ENCODE measurements at regions not wholly inside any gene's neighbourhood (a gene's known extent, or its start where the extent isn't known, plus 50 kb on each side); places are given as distances from the start of the nearest gene placed in this dataset.
"Not testable (repeated sequence)": the region's sequence is repeated elsewhere in the genome, so short reads cannot be mapped to it uniquely, and the experiment has no call there.

- H2BK5ac ChIP-seq (ENCODE audit: low read length); H4K91ac ChIP-seq (ENCODE audit: low read depth, low read length, poor library complexity); H2AK5ac ChIP-seq (ENCODE audit: low read depth, low read length); H3K4ac ChIP-seq (ENCODE audit: low read length); H3K9ac ChIP-seq (ENCODE audit: low read depth, low read length, poor library complexity); H2BK15ac ChIP-seq (ENCODE audit: low read length); H3K14ac ChIP-seq (ENCODE audit: low read length); H4K8ac ChIP-seq (ENCODE audit: low read depth, low read length); H2BK12ac ChIP-seq (ENCODE audit: low read length); H3K4me2 ChIP-seq (ENCODE audit: insufficient read depth, low read length, poor library complexity, severe bottlenecking); H3K9me3 ChIP-seq (replicated peaks in 1 of 2; ENCODE audit: control insufficient read depth in 2 of 2, insufficient read depth in 1 of 2, low read depth in 1 of 2, low read length in 2 of 2); H3K36me3 ChIP-seq (replicated peaks in 1 of 2; ENCODE audit: control insufficient read depth in 2 of 2, insufficient read depth in 2 of 2, low read length in 2 of 2); H3K4me3 ChIP-seq (ENCODE audit: low read length in 2 of 2); H2AFZ ChIP-seq (ENCODE audit: low read length); H3K27me3 ChIP-seq (ENCODE audit: control insufficient read depth in 3 of 3, insufficient read depth in 3 of 3, low read depth in 1 of 3, low read length in 3 of 3); DNase-seq (ENCODE audit: low spot score); H3K79me1 ChIP-seq (ENCODE audit: low read depth, low read length); H3K23ac ChIP-seq (ENCODE audit: low read depth, low read length, poor library complexity); H3K4me1 ChIP-seq (ENCODE audit: control insufficient read depth in 2 of 2, insufficient read depth in 1 of 2, low read depth in 1 of 2, low read length in 2 of 2); H3K27ac ChIP-seq (replicated peaks; ENCODE audit: low read length); H3K18ac ChIP-seq (ENCODE audit: low read length); H2BK120ac ChIP-seq (ENCODE audit: low read depth, low read length): not testable (repeated sequence)
- WGBS, 2 donors (ENCODE audit: extremely low coverage in 2 of 2, insufficient read length in 2 of 2, insufficient replicate concordance in 1 of 2) = no CpG with 5 or more reads among the region's 2 CpGs
These were observed 202.7 kb downstream of the ALDH8A1 start for GRCh38 chr6:134747197-134747596.

DNA sequence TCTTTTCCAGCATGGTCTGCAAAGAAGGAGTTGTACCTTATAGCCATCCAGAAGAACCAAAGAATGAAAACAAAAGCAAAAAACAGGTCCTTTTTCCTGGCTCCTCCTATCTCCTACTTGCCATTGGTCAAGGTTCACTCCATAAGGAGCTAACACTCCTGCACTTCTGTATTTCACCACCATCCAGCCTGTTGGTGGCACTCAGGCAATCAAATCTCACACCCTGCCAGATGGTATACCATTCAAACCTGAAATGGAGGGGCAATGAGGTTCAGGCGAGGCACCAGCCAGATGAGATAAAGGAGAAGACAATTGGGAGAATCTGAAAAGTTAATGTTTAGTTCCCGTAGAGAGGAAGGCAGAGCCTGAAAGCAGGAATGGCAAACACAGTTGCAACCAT is 203.8 kb downstream of the ALDH8A1 start:
- H3K14ac ChIP-seq (ENCODE audit: low read length) = no peak overlapping the region
- no peak overlapping the region for H2BK12ac ChIP-seq (ENCODE audit: low read length)
- no peaks in the 10 kb centered on the region for H3K79me1 ChIP-seq (ENCODE audit: low read depth, low read length)
- H3K9me3 ChIP-seq (replicated peaks in 1 of 2; ENCODE audit: control insufficient read depth in 2 of 2, insufficient read depth in 1 of 2, low read depth in 1 of 2, low read length in 2 of 2) = no peaks in the 10 kb centered on the region
- no peak overlapping the region for H4K91ac ChIP-seq (ENCODE audit: low read depth, low read length, poor library complexity)
- no peak overlapping the region for H2AFZ ChIP-seq (ENCODE audit: low read length)
- no peak overlapping the region for H2BK15ac ChIP-seq (ENCODE audit: low read length)
- H3K18ac ChIP-seq (ENCODE audit: low read length) = no peak overlapping the region
- no peak overlapping the region for H2BK120ac ChIP-seq (ENCODE audit: low read depth, low read length)
- no peak overlapping the region for H2BK5ac ChIP-seq (ENCODE audit: low read length)
- H3K4me2 ChIP-seq (ENCODE audit: insufficient read depth, low read length, poor library complexity, severe bottlenecking) = no peak overlapping the region
- no peak overlapping the region for H3K4me3 ChIP-seq (ENCODE audit: low read length in 2 of 2)
- H3K4ac ChIP-seq (ENCODE audit: low read length) = no peak overlapping the region
- H3K27me3 ChIP-seq (ENCODE audit: control insufficient read depth in 3 of 3, insufficient read depth in 3 of 3, low read depth in 1 of 3, low read length in 3 of 3) = no peaks in the 10 kb centered on the region
- no peak overlapping the region for H4K8ac ChIP-seq (ENCODE audit: low read depth, low read length)
- no CpG with 5 or more reads among the region's 2 CpGs for WGBS, 2 donors (ENCODE audit: extremely low coverage in 2 of 2, insufficient read length in 2 of 2, insufficient replicate concordance in 1 of 2)
- H3K27ac ChIP-seq (replicated peaks; ENCODE audit: low read length) = no peak overlapping the region
- no peaks in the 10 kb centered on the region for H3K36me3 ChIP-seq (replicated peaks in 1 of 2; ENCODE audit: control insufficient read depth in 2 of 2, insufficient read depth in 2 of 2, low read length in 2 of 2)
- H3K23ac ChIP-seq (ENCODE audit: low read depth, low read length, poor library complexity) = no peak overlapping the region
- no peak overlapping the region for H3K9ac ChIP-seq (ENCODE audit: low read depth, low read length, poor library complexity)
- DNase-seq (ENCODE audit: low spot score) = no peak
- H3K4me1 ChIP-seq (ENCODE audit: control insufficient read depth in 2 of 2, insufficient read depth in 1 of 2, low read depth in 1 of 2, low read length in 2 of 2) = no peaks in the 10 kb centered on the region
- no peak overlapping the region for H2AK5ac ChIP-seq (ENCODE audit: low read depth, low read length)

DNA sequence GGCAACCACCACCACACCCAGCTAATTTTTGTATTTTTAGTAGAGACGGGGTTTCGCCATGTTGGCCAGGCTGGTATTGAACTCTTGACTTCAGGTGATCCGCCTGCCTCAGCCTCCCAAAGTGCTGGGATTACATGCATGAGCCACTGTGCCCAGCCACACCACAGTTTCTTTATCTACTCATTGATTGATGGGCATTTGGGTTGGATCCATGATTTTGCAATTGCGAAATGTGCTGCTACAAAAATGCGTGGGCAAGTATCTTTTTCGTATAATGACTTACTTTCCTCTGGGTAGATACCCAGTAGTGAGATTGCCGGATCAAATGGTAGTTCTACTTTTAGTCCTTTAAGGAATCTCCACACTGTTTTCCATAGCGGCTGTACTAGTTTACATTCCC is 204.7 kb downstream of the ALDH8A1 start:
- not testable (repeated sequence) for DNase-seq (ENCODE audit: low spot score)

DNA sequence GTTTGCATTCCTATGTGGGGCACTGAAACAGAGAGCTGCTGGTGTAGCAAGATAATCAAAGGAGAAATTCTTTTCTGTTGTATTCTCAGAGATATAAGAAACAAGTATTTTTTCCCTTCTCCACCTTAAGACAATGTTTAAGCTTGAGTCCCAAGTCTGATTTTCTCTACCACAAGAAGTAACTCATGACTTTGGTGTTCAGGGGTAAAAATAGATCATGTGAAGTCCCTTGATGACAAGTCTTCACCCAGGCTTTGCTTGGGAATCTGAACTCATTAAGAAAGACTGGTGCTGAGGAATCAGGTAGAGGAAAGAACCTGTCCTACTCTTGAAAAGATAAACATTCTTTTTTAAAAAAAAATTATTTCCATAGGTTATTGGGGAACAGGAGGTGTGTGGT is 205.6 kb downstream of the ALDH8A1 start:
- H2BK120ac ChIP-seq (ENCODE audit: low read depth, low read length) = no peak overlapping the region

More for the DNA sequence above, 204.7 kb downstream of the ALDH8A1 start:
- H3K18ac ChIP-seq (ENCODE audit: low read length); H3K27me3 ChIP-seq (ENCODE audit: control insufficient read depth in 3 of 3, insufficient read depth in 3 of 3, low read depth in 1 of 3, low read length in 3 of 3); H3K23ac ChIP-seq (ENCODE audit: low read depth, low read length, poor library complexity); H3K4me2 ChIP-seq (ENCODE audit: insufficient read depth, low read length, poor library complexity, severe bottlenecking); H2AK5ac ChIP-seq (ENCODE audit: low read depth, low read length); H2BK120ac ChIP-seq (ENCODE audit: low read depth, low read length); H2BK15ac ChIP-seq (ENCODE audit: low read length); H3K36me3 ChIP-seq (replicated peaks in 1 of 2; ENCODE audit: control insufficient read depth in 2 of 2, insufficient read depth in 2 of 2, low read length in 2 of 2); H2BK5ac ChIP-seq (ENCODE audit: low read length); H3K79me1 ChIP-seq (ENCODE audit: low read depth, low read length); H3K27ac ChIP-seq (replicated peaks; ENCODE audit: low read length); H4K91ac ChIP-seq (ENCODE audit: low read depth, low read length, poor library complexity); H3K9me3 ChIP-seq (replicated peaks in 1 of 2; ENCODE audit: control insufficient read depth in 2 of 2, insufficient read depth in 1 of 2, low read depth in 1 of 2, low read length in 2 of 2); H3K4me1 ChIP-seq (ENCODE audit: control insufficient read depth in 2 of 2, insufficient read depth in 1 of 2, low read depth in 1 of 2, low read length in 2 of 2); H2BK12ac ChIP-seq (ENCODE audit: low read length); H3K4me3 ChIP-seq (ENCODE audit: low read length in 2 of 2); H3K14ac ChIP-seq (ENCODE audit: low read length); H4K8ac ChIP-seq (ENCODE audit: low read depth, low read length); H2AFZ ChIP-seq (ENCODE audit: low read length); H3K9ac ChIP-seq (ENCODE audit: low read depth, low read length, poor library complexity); H3K4ac ChIP-seq (ENCODE audit: low read length): not testable (repeated sequence)
- no CpG with 5 or more reads among the region's 8 CpGs for WGBS, 2 donors (ENCODE audit: extremely low coverage in 2 of 2, insufficient read length in 2 of 2, insufficient replicate concordance in 1 of 2)

More for the DNA sequence above, 205.6 kb downstream of the ALDH8A1 start:
- H2BK5ac ChIP-seq (ENCODE audit: low read length) = no peak overlapping the region
- H2AFZ ChIP-seq (ENCODE audit: low read length) = no peak overlapping the region
- no peaks in the 10 kb centered on the region for H3K4me1 ChIP-seq (ENCODE audit: control insufficient read depth in 2 of 2, insufficient read depth in 1 of 2, low read depth in 1 of 2, low read length in 2 of 2)
- H3K79me1 ChIP-seq (ENCODE audit: low read depth, low read length) = no peaks in the 10 kb centered on the region
- no peaks in the 10 kb centered on the region for H3K27me3 ChIP-seq (ENCODE audit: control insufficient read depth in 3 of 3, insufficient read depth in 3 of 3, low read depth in 1 of 3, low read length in 3 of 3)
- DNase-seq (ENCODE audit: low spot score) = no peak
- H3K4ac ChIP-seq (ENCODE audit: low read length) = no peak overlapping the region
- no peak overlapping the region for H2AK5ac ChIP-seq (ENCODE audit: low read depth, low read length)
- H3K14ac ChIP-seq (ENCODE audit: low read length) = no peak overlapping the region
- no peak overlapping the region for H4K91ac ChIP-seq (ENCODE audit: low read depth, low read length, poor library complexity)
- no peak overlapping the region for H3K9ac ChIP-seq (ENCODE audit: low read depth, low read length, poor library complexity)
- no peak overlapping the region for H2BK15ac ChIP-seq (ENCODE audit: low read length)
- no peak overlapping the region for H3K23ac ChIP-seq (ENCODE audit: low read depth, low read length, poor library complexity)
- H4K8ac ChIP-seq (ENCODE audit: low read depth, low read length) = no peak overlapping the region
- H3K4me3 ChIP-seq (ENCODE audit: low read length in 2 of 2) = no peak overlapping the region
- H3K18ac ChIP-seq (ENCODE audit: low read length) = no peak overlapping the region
- no peaks in the 10 kb centered on the region for H3K36me3 ChIP-seq (replicated peaks in 1 of 2; ENCODE audit: control insufficient read depth in 2 of 2, insufficient read depth in 2 of 2, low read length in 2 of 2)
- H2BK12ac ChIP-seq (ENCODE audit: low read length) = no peak overlapping the region
- H3K4me2 ChIP-seq (ENCODE audit: insufficient read depth, low read length, poor library complexity, severe bottlenecking) = no peak overlapping the region
- no peak overlapping the region for H3K27ac ChIP-seq (replicated peaks; ENCODE audit: low read length)
- no peaks in the 10 kb centered on the region for H3K9me3 ChIP-seq (replicated peaks in 1 of 2; ENCODE audit: control insufficient read depth in 2 of 2, insufficient read depth in 1 of 2, low read depth in 1 of 2, low read length in 2 of 2)

All from neuronal stem cell (in vitro differentiated cells).